EH (cell line): ENCODE measurements at regions not wholly inside any gene's neighbourhood (a gene's known extent, or its start where the extent isn't known, plus 50 kb on each side); places are given as distances from the start of the nearest gene placed in this dataset.

ENCODE experiments used
- DNase-seq: peaks from one replicate; pipeline ENCODE4 v3.0.0-alpha.2; 2015; ENCODE audit warnings: low read depth

DNA sequence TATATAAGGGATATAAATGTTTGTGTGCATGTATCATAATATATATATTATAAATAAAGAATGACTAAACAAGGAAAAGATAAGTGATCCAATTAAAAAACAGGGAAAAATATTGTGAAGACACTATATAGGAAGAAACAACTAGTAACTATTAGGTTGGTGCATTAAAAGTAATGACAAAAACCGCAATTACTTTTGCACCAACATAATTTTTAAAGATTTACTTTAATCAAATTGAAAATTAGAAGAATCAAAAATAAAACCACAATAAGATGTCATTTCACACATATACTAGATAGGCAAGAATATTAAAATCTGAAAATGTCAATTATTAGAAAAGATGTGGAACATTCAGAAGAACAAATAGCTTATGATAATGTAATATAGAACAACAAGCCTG, 595.9 kb downstream of the KCNJ3 start:
- no peak for DNase-seq

GRCh38 chr2:155281907-155282306, 583.4 kb downstream of the KCNJ3 start:
- no peak for DNase-seq

DNA sequence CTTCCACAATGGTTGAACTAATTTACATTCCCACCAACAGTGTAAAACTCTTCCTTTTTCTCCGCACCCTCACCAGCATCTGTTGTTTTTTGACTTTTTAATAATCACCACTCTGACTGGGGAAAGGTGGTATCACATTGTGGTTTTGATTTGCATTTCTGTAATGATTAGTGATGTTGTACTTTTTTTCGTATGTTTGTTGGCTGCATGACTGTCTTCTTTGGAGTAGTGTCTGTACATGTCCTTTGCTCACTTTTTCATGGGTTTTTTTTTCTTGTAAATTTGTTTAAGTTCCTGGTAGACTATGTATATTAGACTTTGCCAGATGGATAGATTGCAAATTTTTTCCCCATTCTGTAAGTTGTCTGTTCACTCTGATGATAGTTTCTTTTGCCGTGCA, 574.8 kb downstream of the KCNJ3 start:
- no peak for DNase-seq

DNA sequence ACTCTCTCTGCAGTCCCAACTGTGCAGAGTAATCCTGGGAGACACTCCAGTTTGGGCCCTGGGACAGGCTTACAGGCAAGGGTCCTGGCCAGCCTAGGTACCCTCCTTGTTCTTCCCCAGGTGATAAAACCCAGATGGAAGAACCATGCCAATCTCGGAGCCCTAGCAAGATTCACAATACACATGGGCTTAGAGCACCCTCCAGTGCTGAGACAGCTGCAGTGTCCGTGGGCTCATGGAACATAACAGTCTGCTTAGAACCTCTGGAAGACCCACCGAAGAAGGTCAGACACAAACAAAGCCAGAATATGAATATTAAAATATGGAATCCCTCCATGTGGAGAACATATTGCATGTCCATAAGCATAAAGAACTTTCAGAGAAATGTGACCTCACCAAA, 568.1 kb downstream of the KCNJ3 start:
- no peak for DNase-seq

DNA sequence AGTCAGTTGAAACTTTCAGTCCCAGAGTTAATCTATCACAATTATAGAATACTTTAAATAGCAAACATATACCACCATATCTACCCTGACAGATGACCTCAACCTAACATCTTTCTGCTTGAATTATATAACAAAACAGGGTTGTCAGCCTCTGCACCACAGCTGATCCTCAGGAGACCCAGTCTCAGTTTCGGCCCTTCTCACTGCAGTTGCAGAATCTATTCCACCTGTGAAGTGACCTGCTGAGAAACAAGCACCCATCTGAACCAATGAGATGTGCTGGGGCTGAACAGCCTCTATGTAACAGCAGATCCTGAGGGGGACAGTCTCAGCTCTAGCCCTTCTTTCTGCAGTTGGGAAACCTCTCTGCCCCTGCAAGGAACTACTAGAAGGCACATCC, 567.6 kb downstream of the KCNJ3 start:
- no peak for DNase-seq

GRCh38 chr2:155256803-155257202, 558.3 kb downstream of the KCNJ3 start:
- DNase-seq = no peak

DNA sequence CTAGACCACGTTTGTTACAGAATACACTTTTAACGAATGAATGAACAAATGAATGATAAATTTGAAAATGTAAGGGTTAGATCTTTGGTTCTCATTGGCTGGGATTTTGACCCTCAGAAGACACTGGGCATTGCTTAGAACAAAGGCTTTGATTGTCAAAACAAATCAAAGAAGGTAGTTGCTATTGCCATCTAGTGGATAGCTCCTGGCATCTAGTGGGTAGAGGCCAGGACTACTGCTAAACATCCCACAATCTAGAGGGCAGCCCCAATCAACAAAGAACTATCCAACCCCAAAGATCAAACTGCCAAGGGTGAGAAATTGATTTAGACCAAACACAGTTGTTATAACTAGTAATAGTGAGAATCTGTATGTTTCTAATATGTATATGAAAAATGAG, 552.3 kb downstream of the KCNJ3 start:
- DNase-seq = peak; percentile 1

GRCh38 chr2:155240176-155240575, 541.7 kb downstream of the KCNJ3 start:
- no peak for DNase-seq

DNA sequence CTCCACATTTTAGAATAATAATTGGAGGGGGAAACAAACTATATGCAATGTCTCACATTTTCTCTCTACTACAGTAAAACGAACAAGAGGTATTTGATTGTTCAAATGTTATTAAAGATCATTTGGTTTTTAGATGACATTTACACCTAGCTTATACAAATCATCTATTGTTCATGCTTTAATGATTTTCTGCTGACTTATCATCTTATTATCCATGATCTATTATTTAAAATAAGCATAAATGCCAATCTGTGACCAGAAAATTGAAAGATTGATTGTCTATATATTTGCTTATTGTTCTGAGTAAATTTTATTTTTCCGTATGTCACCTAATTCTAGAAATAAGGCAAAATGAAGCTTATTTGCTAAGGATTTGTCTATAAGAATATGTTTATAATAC, 537.2 kb downstream of the KCNJ3 start:
- DNase-seq = no peak

DNA sequence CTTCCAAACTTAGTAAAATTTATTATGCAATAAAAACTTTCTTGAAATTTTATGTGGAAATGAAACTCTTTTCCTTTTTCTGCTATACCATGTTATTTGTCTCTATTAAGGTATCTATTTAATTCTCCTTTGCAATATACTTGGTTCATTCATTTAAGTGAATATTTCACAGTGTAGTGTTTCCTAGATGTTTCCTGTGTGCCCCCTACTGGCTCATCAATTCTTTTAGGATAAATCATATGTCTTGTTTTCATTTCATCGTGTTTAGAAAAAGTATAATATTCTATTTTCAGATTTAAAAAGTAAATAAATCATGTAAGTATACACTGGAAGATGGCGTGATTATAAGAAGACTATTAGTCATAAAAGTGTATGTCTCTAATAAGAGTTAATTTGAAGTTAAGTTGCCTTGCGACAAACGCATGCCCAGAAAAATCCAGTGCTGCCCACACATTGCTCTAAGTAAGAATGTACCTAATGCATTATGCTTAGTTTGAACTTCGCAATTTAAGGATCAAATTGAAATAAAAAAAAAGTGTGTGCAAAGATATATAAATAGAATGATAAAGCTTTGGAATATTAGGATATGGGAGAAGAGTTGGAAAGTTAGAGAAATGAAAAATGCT, 525.4 kb downstream of the KCNJ3 start:
- DNase-seq = no peak

GRCh38 chr2:155218945-155219344, 520.5 kb downstream of the KCNJ3 start:
- no peak for DNase-seq

DNA sequence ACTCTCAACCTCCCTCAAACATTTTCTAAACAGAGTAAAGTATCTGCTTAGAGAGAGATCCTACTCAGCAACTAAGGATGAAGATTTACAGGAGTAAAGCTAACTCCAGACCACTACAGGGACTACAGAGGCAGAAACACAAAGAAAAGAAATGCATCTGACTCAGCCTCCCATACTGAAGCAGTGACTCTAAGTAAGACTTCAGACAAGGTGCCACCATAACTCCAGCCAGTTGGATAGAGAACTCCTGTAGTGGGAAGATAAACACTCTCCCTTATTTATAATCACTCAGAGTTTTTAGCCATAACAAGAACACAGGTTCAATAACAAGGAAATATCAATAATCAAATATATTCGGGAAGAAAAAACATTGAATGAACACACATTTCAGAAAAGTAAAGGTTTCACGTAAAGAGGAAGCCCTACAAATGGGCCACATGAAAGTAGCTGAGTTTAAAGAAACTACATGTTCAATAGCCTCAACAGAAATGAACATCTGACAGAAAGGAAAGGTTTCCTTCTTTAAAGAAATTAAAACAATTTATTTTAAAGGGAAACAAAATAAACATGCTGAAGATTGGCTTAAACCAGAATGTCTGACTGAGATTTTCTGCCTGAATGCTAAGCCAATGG, 519.9 kb downstream of the KCNJ3 start:
- no peak for DNase-seq

DNA sequence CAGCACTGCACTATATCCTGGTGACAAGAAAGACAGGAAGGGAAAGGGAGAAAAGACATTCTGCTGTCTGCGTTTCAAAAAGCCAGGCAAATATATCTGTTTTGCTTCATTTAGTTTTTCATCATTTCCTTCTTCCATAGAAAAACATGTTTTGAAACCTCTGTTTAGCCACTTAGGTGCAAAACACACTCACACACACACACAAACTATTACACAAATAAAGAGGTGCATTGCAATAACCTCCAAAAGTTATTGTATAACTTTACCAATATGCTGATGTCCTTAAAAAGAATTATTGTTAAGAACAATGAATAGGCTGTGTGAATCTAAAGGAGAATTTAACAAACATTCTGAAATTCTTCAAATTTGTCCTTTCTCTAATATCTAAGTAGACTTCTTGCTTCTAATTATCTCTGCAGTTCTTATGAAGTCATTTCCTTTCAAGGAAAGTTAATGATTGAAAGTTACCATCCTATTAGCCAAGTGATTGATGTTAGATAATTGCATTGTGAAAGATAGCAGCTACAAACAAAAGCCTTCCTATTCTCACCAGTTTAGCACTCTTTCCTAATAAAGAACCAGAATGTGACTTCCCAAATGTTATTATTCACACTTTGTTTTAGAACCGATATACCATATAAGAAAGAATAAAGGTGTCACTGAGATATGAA, 516.7 kb downstream of the KCNJ3 start:
- DNase-seq = no peak

DNA sequence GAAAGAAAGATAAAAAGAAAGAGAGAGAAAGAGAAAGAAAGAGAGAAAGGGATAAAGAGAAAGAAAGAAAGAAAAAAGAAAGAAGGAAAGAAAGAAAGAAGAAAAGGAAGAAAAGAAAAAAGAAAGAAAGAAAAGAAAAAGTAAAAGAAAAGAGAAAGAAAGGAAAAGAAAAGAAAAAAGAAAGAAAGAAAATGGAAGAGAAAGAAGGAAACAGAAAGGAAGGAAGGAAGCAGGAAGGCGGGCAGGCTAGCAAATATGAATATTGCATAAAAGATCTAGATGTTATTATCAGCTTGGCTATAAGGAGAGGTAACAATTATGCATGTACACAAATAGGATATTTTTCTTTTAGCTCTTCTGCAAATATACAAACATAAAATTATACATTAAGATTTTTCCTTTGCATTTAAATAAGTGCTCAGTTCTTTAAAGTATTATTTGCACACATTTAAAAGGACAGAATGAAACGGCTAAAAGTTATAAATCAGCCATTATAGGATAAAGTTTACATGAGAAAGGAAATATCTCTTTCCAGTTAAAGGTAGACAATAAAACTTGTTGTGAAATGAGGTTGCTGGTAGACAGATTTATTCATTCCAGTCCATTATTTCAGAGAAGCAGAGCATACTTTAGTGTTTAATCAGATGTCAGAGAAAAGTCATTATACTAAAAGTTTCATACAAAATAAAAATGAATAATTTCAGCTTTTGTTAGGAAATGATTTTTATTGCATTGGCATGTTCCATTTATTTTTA, 511.4 kb downstream of the KCNJ3 start:
- DNase-seq = peak; percentile 10

- no peak for DNase-seq
These were observed 504.7 kb downstream of the KCNJ3 start for GRCh38 chr2:155203178-155203577.

- no peak for DNase-seq
These were observed 502.3 kb downstream of the KCNJ3 start for GRCh38 chr2:155200753-155201152.

DNA sequence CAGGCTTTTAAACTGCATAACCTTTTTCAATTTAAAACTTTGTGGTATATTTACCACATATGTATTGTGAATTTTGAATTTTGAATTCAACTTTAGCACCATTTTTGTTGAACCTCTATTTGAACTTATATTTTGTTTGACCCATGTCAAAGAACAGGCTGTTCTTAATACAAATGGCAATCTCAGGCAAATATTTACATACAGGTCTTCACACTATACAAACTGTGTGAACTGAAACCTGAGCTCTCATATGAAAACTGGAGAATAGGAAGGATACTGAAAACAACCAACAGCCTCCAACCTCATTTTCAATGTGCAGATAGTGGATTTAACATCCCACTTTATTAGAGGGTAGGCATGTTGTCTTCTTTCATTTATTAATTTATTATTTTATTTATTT, 491.8 kb downstream of the KCNJ3 start:
- DNase-seq = no peak

GRCh38 chr2:155178921-155179320, 480.4 kb downstream of the KCNJ3 start:
- no peak for DNase-seq

DNA sequence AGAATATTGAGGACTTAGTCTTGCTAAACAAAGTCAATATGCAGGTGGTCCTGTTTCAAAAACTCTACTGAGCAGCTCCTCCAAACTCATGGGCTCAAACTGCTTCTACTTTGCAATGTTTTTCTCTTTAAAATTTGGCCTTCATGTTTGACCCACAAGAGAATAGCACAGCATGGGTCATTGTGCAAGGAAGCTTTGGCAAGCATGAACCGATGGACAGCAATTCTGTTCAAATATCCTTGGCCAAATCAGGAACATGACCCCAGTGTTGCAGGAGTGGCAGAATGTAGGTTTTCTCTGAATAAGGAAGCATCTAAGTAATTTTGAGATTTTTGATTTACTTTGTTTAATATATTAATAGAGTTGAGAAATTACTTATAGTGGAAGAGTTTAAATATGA, 477.9 kb downstream of the KCNJ3 start:
- DNase-seq = no peak

DNA sequence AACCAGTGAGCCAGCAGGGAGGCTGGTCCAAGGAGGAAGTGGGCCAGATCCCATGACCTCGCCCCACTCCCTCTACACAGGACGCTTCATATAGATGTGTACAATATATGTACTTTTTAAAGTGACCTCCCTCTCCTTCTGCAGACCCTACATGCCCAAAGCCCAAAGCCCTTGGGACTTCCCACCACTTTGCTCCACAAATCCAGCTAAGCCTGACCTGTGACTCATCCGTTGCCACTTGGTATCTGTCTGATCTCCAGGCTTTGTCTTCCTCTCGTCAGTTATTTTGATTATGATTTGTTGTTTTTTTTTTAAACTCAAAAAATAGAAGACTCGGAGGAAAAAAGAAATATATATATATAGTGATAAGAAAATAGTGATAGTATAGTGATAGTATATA, 470.8 kb downstream of the KCNJ3 start:
- DNase-seq = no peak

GRCh38 chr2:155162494-155162893, 464.0 kb downstream of the KCNJ3 start:
- DNase-seq = no peak

GRCh38 chr2:155161314-155161713, 462.8 kb downstream of the KCNJ3 start:
- DNase-seq = no peak

DNA sequence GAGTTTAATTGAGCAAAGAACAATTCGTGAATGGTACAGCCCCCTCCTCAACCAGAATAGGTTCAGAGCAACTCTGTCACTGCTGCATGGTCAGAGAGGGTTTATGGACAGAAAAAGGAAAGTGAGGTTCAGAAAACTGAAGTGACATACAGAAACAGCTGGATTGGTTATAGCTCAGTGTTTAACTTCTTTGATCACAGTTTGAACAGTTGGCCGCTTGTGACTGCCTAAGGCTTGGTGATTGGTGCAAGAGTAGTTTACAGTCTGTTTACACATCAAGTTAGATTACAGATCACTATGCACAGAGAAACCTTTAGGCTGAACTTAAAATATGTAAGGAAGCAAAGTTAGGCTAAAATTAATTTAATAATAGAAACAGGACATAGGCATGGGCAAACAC, 459.2 kb downstream of the KCNJ3 start:
- DNase-seq = peak; percentile 9
